Astrocyte of the spinal cord (primary cell): ENCODE measurements at regions not wholly inside any gene's neighbourhood (a gene's known extent, or its start where the extent isn't known, plus 50 kb on each side); places are given as distances from the start of the nearest gene placed in this dataset.
"Not testable (repeated sequence)": the region's sequence is repeated elsewhere in the genome, so short reads cannot be mapped to it uniquely, and the experiment has no call there.

ENCODE experiments used
- DNase-seq: peaks from one replicate; pipeline ENCODE4 v3.0.0; 2011; ENCODE audit warnings: low read depth, low spot score
- H3K4me3 ChIP-seq: 2 replicates; pipeline ENCODE4 v1.5.1; 2011; ENCODE audit warnings: low read depth, mild to moderate bottlenecking, low read length, moderate library complexity
- in situ Hi-C: cut with HindIII; loops from 2 replicates; pipeline ENCODE4 v1.10.0; 2017; ENCODE audit warnings: low sequenced_read_pairs
- TF ChIP-seq, protein P1 (sequence below): IDR thresholded peaks from 2 replicates; pipeline ENCODE4 v1.5.1; 2012; ENCODE audit warnings: low read depth, mild to moderate bottlenecking, low read length, inconsistent platforms

DNA sequence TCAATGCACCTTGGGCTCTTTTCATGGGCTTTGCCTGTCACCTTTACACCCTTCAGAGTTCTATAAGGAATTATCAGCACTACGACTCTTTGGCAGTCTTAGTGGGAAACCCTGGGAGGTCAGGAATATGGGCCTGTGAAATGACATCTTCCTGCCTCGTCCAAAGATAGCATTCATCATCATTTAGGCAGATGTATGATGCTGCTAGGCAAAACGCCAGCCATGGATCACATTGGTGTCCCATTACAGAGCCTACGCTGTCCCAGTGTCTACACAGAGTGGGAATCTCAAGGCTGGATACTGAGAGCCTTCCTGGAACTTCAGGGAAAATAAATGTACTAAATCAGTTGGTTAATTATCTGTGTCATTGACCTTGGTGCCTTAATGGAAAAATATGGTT lies 259.4 kb upstream of the CELF2 start:
- H3K4me3 ChIP-seq, result no peak overlapping the region
- no peak for DNase-seq
- TF ChIP-seq, protein P1, sequence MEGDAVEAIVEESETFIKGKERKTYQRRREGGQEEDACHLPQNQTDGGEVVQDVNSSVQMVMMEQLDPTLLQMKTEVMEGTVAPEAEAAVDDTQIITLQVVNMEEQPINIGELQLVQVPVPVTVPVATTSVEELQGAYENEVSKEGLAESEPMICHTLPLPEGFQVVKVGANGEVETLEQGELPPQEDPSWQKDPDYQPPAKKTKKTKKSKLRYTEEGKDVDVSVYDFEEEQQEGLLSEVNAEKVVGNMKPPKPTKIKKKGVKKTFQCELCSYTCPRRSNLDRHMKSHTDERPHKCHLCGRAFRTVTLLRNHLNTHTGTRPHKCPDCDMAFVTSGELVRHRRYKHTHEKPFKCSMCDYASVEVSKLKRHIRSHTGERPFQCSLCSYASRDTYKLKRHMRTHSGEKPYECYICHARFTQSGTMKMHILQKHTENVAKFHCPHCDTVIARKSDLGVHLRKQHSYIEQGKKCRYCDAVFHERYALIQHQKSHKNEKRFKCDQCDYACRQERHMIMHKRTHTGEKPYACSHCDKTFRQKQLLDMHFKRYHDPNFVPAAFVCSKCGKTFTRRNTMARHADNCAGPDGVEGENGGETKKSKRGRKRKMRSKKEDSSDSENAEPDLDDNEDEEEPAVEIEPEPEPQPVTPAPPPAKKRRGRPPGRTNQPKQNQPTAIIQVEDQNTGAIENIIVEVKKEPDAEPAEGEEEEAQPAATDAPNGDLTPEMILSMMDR, result no peak
- in situ Hi-C loops, result no loop called here

DNA sequence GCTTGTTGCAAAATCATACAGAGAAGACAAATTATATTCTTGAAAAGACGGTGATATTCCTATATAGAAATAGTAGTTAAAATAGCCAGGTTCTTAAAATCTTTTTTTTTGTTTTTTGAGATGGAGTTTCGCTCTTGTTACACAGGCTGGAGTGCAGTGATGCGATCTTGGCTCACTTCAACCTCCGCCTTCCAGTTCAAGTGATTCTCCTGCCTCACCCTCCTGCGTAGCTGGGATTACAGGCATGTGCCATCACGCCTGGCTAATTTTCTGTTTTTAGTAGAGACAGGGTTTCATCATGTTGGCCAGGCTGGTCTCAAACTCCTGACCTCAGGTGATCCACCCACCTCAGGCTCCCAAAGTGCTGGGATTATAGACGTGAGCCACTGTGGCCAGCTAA lies 257.9 kb upstream of the CELF2 start:
- in situ Hi-C loops, H3K4me3 ChIP-seq, DNase-seq: not testable (repeated sequence)

DNA sequence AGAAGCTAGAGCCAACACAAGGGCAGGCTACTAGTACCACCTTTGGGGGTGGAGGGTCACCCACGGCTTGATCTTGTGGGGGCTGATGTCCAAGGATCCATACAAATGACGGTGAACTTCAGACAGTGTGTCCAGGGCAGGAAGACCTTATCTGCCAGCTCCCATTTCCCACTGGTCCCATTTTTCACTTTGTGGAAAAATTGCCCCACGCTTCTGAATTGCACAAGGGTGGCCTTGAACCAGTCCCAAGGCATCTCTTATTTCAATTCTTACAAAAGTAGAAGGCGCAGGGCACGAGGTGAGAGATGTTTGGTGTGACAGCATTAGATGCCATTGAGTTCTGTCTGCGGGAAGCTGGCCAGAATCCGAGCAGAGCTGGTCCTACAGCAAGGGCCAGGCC lies 252.7 kb upstream of the CELF2 start:
- in situ Hi-C loops, result no loop called here
- TF ChIP-seq, protein P1, result no peak
- no peak overlapping the region for H3K4me3 ChIP-seq
- no peak for DNase-seq

DNA sequence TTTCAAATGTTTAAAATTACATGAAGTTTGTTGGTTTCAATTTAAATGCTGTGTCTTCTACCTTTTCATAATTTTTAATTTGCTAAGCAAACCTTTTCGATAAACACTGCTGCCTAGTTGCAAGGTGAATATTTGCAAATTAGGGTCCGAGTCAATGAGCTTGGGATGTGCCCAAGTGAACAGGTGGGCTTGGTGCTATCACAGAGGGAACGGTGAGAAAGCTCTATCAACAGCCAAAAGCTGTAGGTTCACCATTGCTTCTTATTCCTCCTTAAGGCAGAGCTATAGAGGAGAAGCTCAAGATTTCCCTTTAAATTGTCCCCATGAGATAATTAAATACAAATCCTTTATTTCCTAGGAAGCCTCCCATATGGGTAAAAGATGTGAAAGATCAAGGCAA lies 245.3 kb upstream of the CELF2 start:
- in situ Hi-C loops, result no loop called here
- no peak for DNase-seq
- TF ChIP-seq, protein P1, result no peak
- H3K4me3 ChIP-seq, result no peak overlapping the region

DNA sequence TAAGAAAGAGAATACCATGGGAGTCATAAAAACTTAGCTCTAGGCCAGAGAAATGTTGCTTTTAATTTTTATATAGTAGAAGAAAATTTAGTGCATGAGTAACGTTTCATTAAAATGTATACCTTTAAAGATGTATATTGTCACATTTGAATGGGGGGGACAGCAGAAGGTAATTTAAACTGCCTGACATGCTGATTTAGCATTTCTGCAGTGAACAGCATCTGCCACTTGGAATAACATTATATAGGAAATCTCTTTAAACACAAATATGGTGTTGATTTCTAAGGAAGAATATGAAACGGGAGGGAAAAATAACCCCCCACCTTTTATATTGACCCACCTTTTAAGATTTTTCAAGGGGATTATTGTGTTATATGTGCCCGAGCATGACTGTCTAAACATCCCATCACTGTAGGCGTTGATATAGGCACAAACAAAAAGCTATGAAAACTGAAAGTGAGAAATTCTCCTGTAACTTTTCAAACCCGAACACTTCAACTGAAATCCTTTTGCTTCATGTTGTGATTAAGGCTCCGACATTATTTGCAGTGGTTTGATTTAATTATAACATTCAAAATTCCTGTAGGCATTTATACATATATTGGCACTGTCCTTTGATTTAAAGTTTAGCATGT lies 244.7 kb upstream of the CELF2 start:
- TF ChIP-seq, protein P1, result no peak
- no peak overlapping the region for H3K4me3 ChIP-seq

DNA sequence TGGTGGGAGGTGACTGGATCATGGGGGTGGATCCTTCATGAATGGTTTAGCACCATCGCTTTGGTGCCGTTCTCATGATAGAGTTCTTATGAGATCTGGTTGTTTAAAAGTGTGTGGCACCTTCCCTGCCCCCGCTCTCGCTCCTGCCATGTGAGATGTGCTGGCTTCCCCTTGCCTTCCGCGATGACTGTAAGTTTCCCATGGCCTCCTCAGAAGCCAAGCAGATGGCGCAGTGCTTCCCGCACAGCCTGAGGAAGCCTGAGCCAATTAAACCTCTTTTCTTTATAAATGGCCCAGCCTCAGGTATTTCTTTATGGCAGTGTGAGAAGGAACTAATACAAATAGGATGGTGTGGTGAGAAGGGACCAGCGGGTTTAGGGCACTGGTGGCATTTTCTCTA lies 243.3 kb upstream of the CELF2 start:
- in situ Hi-C loops, result no loop called here
- TF ChIP-seq, protein P1, result no peak
- DNase-seq, result no peak
- H3K4me3 ChIP-seq, result no peak overlapping the region

More for the DNA sequence above, 244.7 kb upstream of the CELF2 start:
- no peak for DNase-seq
- in situ Hi-C loops, result no loop called here

DNA sequence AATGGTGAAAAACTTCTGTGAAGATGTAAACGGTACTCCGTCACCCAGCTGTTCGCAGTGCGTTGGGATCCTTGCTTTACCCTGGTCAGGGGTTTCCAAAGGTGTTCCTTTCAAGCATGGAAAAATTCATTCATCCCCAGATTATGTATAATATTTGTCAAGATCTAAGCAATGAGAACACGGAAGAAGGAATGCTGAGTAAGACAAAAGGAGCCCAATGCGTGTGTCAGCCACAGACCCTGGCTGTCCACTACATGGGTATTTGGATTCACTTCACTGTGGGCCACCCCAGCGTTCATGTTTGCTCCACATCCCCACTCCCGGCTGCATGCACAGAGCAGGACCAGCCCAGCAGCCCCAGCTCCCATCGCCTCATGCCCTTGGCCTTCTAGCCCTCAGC lies 241.3 kb upstream of the CELF2 start:
- in situ Hi-C loops, result no loop called here

More for the DNA sequence above, 241.3 kb upstream of the CELF2 start:
- no peak for DNase-seq
- no peak overlapping the region for H3K4me3 ChIP-seq
- TF ChIP-seq, protein P1, result no peak
